OCI-LY3 (cell line): ENCODE measurements at regions not wholly inside any gene's neighbourhood (a gene's known extent, or its start where the extent isn't known, plus 50 kb on each side); places are given as distances from the start of the nearest gene placed in this dataset.

Experiments used
- CTCF ChIP-seq: fragments of 200-600, 300-600 bp; sonication (generic); IDR thresholded peaks from 2 replicates; pipeline ENCODE4 v1.5.1; 2014; ENCODE audit warnings: antibody characterized with exemption, low read length, low read depth
- EZH2phosphoT487 ChIP-seq: fragments of 200-600 bp; shearing (Covaris generic); IDR thresholded peaks from 2 replicates; pipeline ENCODE4 v1.6.1; 2018; ENCODE audit warnings: antibody characterized with exemption, mixed run types, low read depth

GRCh38 chr7:110591341-110591740, 499.6 kb upstream of the LRRN3 start:
- TF ChIP-seq CTCF: no peak
- no peak for TF ChIP-seq EZH2phosphoT487
